C4-2B (cell line): ENCODE measurements at regions not wholly inside any gene's neighbourhood (a gene's known extent, or its start where the extent isn't known, plus 50 kb on each side); places are given as distances from the start of the nearest gene placed in this dataset.

ENCODE experiments used
- ZFX ChIP-seq: fragments of 450-650 bp; IDR thresholded peaks from 2 replicates; pipeline ENCODE4 v1.6.1; 2017
- TF ChIP-seq, protein P1 (sequence below): fragments of 450-650 bp; conservative IDR thresholded peaks from 2 replicates; pipeline ENCODE4 v1.5.1; 2017; ENCODE audit warnings: mild to moderate bottlenecking

DNA sequence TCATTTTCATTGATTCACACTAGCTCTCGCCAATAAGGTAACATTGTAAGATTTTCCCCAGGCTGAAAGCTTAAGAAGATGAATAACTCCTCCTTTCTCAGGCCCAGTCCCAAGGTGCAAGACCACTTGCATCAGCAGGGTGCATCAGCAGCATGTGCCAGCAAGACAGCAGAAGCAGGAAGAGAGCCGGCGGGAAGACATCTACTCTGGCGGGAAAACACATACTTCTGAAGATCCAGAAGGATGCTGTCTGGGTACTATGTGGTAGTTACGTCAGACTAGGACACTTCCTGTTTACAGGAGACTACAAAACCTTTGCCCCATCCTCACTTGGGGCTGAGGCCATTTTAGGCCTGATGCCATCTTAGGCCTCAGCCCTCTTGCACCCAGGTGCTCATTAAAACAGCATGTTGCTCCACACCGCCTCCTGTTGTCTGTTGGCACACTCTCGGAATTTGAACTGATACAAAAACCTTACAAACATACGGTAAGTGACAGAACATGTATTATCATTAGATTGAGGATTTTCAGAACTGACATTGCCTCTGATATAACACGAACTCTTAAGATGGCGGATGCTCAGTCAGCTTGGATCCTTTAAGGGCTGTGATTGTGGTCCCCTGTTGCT lies 886.5 kb upstream of the EPHA5 start:
- TF ChIP-seq, protein P1, sequence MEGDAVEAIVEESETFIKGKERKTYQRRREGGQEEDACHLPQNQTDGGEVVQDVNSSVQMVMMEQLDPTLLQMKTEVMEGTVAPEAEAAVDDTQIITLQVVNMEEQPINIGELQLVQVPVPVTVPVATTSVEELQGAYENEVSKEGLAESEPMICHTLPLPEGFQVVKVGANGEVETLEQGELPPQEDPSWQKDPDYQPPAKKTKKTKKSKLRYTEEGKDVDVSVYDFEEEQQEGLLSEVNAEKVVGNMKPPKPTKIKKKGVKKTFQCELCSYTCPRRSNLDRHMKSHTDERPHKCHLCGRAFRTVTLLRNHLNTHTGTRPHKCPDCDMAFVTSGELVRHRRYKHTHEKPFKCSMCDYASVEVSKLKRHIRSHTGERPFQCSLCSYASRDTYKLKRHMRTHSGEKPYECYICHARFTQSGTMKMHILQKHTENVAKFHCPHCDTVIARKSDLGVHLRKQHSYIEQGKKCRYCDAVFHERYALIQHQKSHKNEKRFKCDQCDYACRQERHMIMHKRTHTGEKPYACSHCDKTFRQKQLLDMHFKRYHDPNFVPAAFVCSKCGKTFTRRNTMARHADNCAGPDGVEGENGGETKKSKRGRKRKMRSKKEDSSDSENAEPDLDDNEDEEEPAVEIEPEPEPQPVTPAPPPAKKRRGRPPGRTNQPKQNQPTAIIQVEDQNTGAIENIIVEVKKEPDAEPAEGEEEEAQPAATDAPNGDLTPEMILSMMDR = 0 out of 2 replicates have a peak, but pooled peaks have one; percentile 5
- no peak for TF ChIP-seq ZFX
